HEK293 (cell line): ENCODE measurements at regions not wholly inside any gene's neighbourhood (a gene's known extent, or its start where the extent isn't known, plus 50 kb on each side); places are given as distances from the start of the nearest gene placed in this dataset.

Source experiments
- CTCF ChIA-PET: fragments of 350-600 bp; formaldehyde crosslinking; extraction: SDS; loops from one replicate; lab custom pipeline; 2021; ENCODE audit warnings: antibody characterized with exemption; lab: Yijun Ruan, JAX
- POLR2A ChIA-PET: fragments of 300-600 bp; formaldehyde crosslinking; extraction: SDS; loops from one replicate; lab custom pipeline; 2020; ENCODE audit warnings: antibody characterized with exemption, inconsistent platforms; lab: Yijun Ruan, JAX
- H3K27ac ChIP-seq: fragments of 200-500 bp; sonication (Bioruptor generic); 2 replicates; pipeline ENCODE4 v1.5.1; 2014; ENCODE audit warnings: low read depth, low read length, control low read depth, inconsistent platforms; ENCODE audit errors: extremely low read depth
- H3K36me3 ChIP-seq, 2 experiments: fragments of 200-500 bp in 1 of 2; sonication (Bioruptor generic) in 1 of 2; 1 replicate in 1 of 2; 2 replicates in 1 of 2; pipeline ENCODE4 v1.5.1; 2014 to 2017; ENCODE audit warnings: inconsistent platforms in 2 of 2, low read length in 2 of 2; ENCODE audit not compliant: control insufficient read depth in 2 of 2, insufficient read depth in 1 of 2
- H3K4me1 ChIP-seq: fragments of 200-500 bp; sonication (Bioruptor generic); 2 replicates; pipeline ENCODE4 v1.5.1; 2014; ENCODE audit warnings: mild to moderate bottlenecking, low read length, inconsistent platforms; ENCODE audit not compliant: control insufficient read depth, insufficient read depth
- H3K4me3 ChIP-seq: 2 replicates; pipeline ENCODE4 v1.5.1; 2011; ENCODE audit warnings: low read depth, mild to moderate bottlenecking, control low read depth, low read length, moderate library complexity
- H3K9me3 ChIP-seq: fragments of 200-500 bp; sonication (Bioruptor generic); 2 replicates; pipeline ENCODE4 v1.5.1; 2014; ENCODE audit warnings: low read depth, low read length, inconsistent platforms; ENCODE audit not compliant: control insufficient read depth, insufficient read depth
- GLI4 ChIP-seq: fragments of 450-650 bp; formaldehyde crosslinking; IDR thresholded peaks from 2 replicates; pipeline ENCODE4 v1.5.1; 2016; ENCODE audit warnings: missing biosample characterization, missing genetic modification characterization
- IKZF3 ChIP-seq: fragments of 450-650 bp; IDR thresholded peaks from 2 replicates; pipeline ENCODE4 v1.5.0; 2018; ENCODE audit warnings: missing biosample characterization, mild to moderate bottlenecking, missing genetic modification characterization, moderate library complexity
- OSR2 ChIP-seq: fragments of 450-650 bp; formaldehyde crosslinking; IDR thresholded peaks from 2 replicates; pipeline ENCODE4 v1.5.1; 2016; ENCODE audit warnings: missing biosample characterization, missing genetic modification characterization
- SCRT1 ChIP-seq: fragments of 450-650 bp; formaldehyde crosslinking; IDR thresholded peaks from 2 replicates; pipeline ENCODE4 v1.5.1; 2016; ENCODE audit warnings: missing biosample characterization, missing genetic modification characterization, borderline replicate concordance
- SCRT2 ChIP-seq: fragments of 450-650 bp; formaldehyde crosslinking; IDR thresholded peaks from 2 replicates; pipeline ENCODE4 v1.5.1; 2016; ENCODE audit warnings: missing biosample characterization, missing genetic modification characterization
- SP7 ChIP-seq: fragments of 450-650 bp; formaldehyde crosslinking; IDR thresholded peaks from 2 replicates; pipeline ENCODE4 v1.5.1; 2016; ENCODE audit warnings: missing biosample characterization, missing genetic modification characterization
- ZBTB8A ChIP-seq: fragments of 450-650 bp; formaldehyde crosslinking; IDR thresholded peaks from 2 replicates; pipeline ENCODE4 v1.5.1; 2016; ENCODE audit warnings: missing biosample characterization, missing genetic modification characterization
- ZNF10 ChIP-seq: fragments of 450-650 bp; formaldehyde crosslinking; IDR thresholded peaks from 2 replicates; pipeline ENCODE4 v1.5.1; 2017; ENCODE audit warnings: missing biosample characterization, missing genetic modification characterization
- ZNF138 ChIP-seq: fragments of 450-650 bp; formaldehyde crosslinking; IDR thresholded peaks from 2 replicates; pipeline ENCODE4 v1.5.1; 2016; ENCODE audit warnings: missing biosample characterization, missing genetic modification characterization, borderline replicate concordance
- ZNF146 ChIP-seq: fragments of 450-650 bp; formaldehyde crosslinking; IDR thresholded peaks from 2 replicates; pipeline ENCODE4 v1.5.1; 2016; ENCODE audit warnings: missing biosample characterization, missing genetic modification characterization
- ZNF169 ChIP-seq: fragments of 450-650 bp; formaldehyde crosslinking; IDR thresholded peaks from 2 replicates; pipeline ENCODE4 v1.5.1; 2016; ENCODE audit warnings: missing biosample characterization, missing genetic modification characterization
- ZNF19 ChIP-seq: fragments of 450-650 bp; formaldehyde crosslinking; IDR thresholded peaks from 2 replicates; pipeline ENCODE4; 2016; ENCODE audit warnings: missing biosample characterization, missing genetic modification characterization, low read depth
- ZNF423 ChIP-seq: fragments of 450-650 bp; formaldehyde crosslinking; IDR thresholded peaks from 2 replicates; pipeline ENCODE4 v1.5.1; 2016; ENCODE audit warnings: missing biosample characterization, missing genetic modification characterization
- ZNF48 ChIP-seq: fragments of 450-650 bp; formaldehyde crosslinking; IDR thresholded peaks from 2 replicates; pipeline ENCODE4 v1.5.1; 2016; ENCODE audit warnings: missing biosample characterization, missing genetic modification characterization
- ZSCAN30 ChIP-seq: fragments of 450-650 bp; IDR thresholded peaks from 2 replicates; pipeline ENCODE4 v1.5.1; 2018; ENCODE audit warnings: missing biosample characterization, mild to moderate bottlenecking, missing genetic modification characterization, moderate library complexity
- TF ChIP-seq, protein P1 (sequence below): fragments of 450-650 bp; formaldehyde crosslinking; IDR thresholded peaks from 2 replicates; pipeline ENCODE4 v1.5.1; 2016; ENCODE audit warnings: missing biosample characterization, missing genetic modification characterization, borderline replicate concordance
- TF ChIP-seq, protein P2 (sequence below): fragments of 450-650 bp; formaldehyde crosslinking; conservative IDR thresholded peaks from 2 replicates; pipeline ENCODE4 v1.5.1; 2016; ENCODE audit warnings: low read depth, missing biosample characterization, missing genetic modification characterization
- TF ChIP-seq, protein P3 (sequence below): sonication (generic); formaldehyde crosslinking; IDR thresholded peaks from 2 replicates; pipeline ENCODE4 v1.8.1; 2022; ENCODE audit warnings: mild to moderate bottlenecking, moderate library complexity, missing genetic modification reagents

DNA sequence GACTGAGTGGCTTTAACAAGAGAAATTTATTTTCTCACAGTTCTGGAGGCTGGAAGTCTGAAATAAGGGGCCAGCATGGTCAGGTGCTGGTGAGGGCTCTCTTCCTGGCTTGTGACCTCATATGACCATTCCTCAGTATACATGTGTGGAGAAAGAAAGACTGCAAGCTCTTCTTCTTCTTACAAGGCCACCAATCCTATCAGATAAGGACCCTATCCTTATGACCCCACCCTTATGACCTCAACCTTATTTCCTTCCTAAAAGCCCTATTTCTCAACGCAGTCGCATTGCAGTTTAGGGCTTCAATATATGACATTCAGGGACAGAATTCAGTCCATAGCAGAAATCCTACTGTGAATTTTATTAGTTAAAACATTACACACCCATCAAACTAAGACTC is 124.4 kb upstream of the RAG2 start (continued):
- no peak for TF ChIP-seq ZBTB8A (tag by site-specific recombination)

DNA sequence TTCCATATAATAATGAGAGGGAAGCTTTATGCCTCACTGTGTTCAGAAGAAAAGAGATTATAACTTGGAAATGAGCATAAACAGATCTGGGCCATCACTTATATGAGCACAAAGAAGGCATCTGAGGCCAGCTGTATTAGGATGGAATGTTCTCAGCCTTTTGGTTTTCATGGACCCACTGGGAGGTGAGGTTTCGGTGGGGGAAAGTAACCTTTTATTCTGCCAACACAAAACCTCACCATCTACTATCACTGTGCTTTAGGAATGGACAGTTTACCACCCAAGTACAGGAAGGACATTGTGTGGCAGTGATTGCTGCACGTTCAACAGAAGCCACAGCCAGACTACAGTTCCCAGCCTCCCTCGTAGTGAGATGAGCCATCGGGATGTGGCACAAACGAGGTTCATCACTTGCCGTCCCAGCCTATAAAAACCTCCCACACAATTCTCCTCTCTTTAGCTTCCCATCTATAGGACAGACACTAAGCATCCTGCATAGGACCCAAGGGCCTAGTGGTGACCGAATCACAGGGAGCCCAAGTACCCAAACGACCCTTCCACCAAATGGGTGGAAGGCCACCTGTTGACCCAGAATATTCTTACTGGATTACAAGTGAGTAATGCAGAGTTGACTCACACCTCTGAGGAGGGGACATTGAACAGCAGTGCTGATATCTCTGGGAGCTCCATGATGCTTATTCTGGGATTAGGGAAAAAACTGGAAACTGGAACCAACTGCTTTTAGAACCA is 121.5 kb upstream of the RAG2 start:
- Histone ChIP-seq H3K4me1 (no peaks in the 10 kb centered on the region), H3K36me3 (no peaks in the 10 kb centered on the region), H3K4me3 (no peak overlapping the region), H3K9me3 (no peaks in the 10 kb centered on the region), H3K27ac (no peak overlapping the region)
- peak; percentile 77 for TF ChIP-seq SCRT2 (tag by site-specific recombination)
- peak; percentile 71 for TF ChIP-seq SP7 (tag by site-specific recombination)
- no peak for TF ChIP-seq ZSCAN30 (tag by site-specific recombination)
- TF ChIP-seq GLI4 (tag by site-specific recombination): no peak
- TF ChIP-seq, protein P1, sequence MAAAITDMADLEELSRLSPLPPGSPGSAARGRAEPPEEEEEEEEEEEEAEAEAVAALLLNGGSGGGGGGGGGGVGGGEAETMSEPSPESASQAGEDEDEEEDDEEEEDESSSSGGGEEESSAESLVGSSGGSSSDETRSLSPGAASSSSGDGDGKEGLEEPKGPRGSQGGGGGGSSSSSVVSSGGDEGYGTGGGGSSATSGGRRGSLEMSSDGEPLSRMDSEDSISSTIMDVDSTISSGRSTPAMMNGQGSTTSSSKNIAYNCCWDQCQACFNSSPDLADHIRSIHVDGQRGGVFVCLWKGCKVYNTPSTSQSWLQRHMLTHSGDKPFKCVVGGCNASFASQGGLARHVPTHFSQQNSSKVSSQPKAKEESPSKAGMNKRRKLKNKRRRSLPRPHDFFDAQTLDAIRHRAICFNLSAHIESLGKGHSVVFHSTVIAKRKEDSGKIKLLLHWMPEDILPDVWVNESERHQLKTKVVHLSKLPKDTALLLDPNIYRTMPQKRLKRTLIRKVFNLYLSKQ (tag by site-specific recombination): no peak
- no peak for TF ChIP-seq OSR2 (tag by site-specific recombination)
- TF ChIP-seq SCRT1: peak; percentile 44; the same call in 1 of the 2 replicates
- TF ChIP-seq ZNF138 (tag by site-specific recombination): no peak
- ChIA-PET CTCF (interaction anchor here (1.3 to 8.7 kb wide), 5 partner anchors 10 to 27 kb away, joined by 3 to 51 read pairs (median 5); no protein-coding TSS in a partner anchor), POLR2A (no interaction called here)

DNA sequence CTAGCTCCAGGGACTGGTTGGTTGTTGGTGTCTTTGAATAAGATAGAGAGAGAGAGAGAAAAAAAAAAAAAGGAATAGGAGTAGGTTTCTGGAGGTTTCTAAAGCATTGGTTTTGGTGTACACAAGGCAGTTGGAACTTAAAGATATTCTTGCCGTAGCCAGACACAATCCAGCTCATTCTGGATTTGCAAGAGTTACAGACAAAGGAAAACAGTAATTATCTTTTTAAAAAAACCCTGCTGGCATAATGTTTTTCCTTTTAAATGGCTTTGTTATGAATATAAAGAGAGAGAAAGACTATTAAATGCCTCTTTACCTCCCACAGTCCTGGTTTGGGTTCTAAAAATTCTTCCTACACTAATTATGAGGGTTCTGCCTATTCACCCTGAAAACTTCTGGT is 120.4 kb upstream of the RAG2 start:
- TF ChIP-seq ZNF169: no peak
- no peak for TF ChIP-seq IKZF3 (tag by site-specific recombination)
- no peak for TF ChIP-seq ZNF19 (tag by site-specific recombination)
- TF ChIP-seq, protein P2, sequence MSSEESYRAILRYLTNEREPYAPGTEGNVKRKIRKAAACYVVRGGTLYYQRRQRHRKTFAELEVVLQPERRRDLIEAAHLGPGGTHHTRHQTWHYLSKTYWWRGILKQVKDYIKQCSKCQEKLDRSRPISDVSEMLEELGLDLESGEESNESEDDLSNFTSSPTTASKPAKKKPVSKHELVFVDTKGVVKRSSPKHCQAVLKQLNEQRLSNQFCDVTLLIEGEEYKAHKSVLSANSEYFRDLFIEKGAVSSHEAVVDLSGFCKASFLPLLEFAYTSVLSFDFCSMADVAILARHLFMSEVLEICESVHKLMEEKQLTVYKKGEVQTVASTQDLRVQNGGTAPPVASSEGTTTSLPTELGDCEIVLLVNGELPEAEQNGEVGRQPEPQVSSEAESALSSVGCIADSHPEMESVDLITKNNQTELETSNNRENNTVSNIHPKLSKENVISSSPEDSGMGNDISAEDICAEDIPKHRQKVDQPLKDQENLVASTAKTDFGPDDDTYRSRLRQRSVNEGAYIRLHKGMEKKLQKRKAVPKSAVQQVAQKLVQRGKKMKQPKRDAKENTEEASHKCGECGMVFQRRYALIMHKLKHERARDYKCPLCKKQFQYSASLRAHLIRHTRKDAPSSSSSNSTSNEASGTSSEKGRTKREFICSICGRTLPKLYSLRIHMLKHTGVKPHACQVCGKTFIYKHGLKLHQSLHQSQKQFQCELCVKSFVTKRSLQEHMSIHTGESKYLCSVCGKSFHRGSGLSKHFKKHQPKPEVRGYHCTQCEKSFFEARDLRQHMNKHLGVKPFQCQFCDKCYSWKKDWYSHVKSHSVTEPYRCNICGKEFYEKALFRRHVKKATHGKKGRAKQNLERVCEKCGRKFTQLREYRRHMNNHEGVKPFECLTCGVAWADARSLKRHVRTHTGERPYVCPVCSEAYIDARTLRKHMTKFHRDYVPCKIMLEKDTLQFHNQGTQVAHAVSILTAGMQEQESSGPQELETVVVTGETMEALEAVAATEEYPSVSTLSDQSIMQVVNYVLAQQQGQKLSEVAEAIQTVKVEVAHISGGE (tag by site-specific recombination): no peak
- no peak for TF ChIP-seq ZNF10 (tag by site-specific recombination)
- TF ChIP-seq, protein P3, sequence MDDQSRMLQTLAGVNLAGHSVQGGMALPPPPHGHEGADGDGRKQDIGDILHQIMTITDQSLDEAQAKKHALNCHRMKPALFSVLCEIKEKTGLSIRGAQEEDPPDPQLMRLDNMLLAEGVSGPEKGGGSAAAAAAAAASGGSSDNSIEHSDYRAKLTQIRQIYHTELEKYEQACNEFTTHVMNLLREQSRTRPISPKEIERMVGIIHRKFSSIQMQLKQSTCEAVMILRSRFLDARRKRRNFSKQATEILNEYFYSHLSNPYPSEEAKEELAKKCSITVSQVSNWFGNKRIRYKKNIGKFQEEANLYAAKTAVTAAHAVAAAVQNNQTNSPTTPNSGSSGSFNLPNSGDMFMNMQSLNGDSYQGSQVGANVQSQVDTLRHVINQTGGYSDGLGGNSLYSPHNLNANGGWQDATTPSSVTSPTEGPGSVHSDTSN (CRISPR knock-in tag): no peak
- no peak for TF ChIP-seq ZNF423 (tag by site-specific recombination)
- TF ChIP-seq ZNF146: no peak
- TF ChIP-seq ZNF48 (tag by site-specific recombination): no peak
- H3K27ac ChIP-seq: no peak overlapping the region
- ChIA-PET CTCF (interaction anchor here (0.6 to 8.7 kb wide), 8 partner anchors 16 to 154 kb away, joined by 3 to 51 read pairs (median 4); no protein-coding TSS in a partner anchor), POLR2A (no interaction called here)
- H3K9me3 ChIP-seq: no peaks in the 10 kb centered on the region
- H3K4me1 ChIP-seq: no peaks in the 10 kb centered on the region
- no peak overlapping the region for H3K4me3 ChIP-seq
- H3K36me3 ChIP-seq: no peaks in the 10 kb centered on the region
